Loucy (cell line): ENCODE measurements at regions not wholly inside any gene's neighbourhood (a gene's known extent, or its start where the extent isn't known, plus 50 kb on each side); places are given as distances from the start of the nearest gene placed in this dataset.

Experiments
- H2AFZ ChIP-seq: fragments of 200-600 bp; sonication (generic); 2 replicates; pipeline ENCODE4 v1.6.0; 2016; ENCODE audit warnings: antibody characterized with exemption, mild to moderate bottlenecking, low read length, moderate library complexity
- H3F3A ChIP-seq: fragments of 200-600 bp; 2 replicates; pipeline ENCODE4 v1.6.0; 2016; ENCODE audit warnings: antibody characterized with exemption, low read depth, mild to moderate bottlenecking
- H3K27me3 ChIP-seq: fragments of 200-600 bp; sonication (generic); 2 replicates; pipeline ENCODE4 v1.6.1; 2014; ENCODE audit warnings: low read length, mild to moderate bottlenecking; ENCODE audit not compliant: insufficient read depth, poor library complexity, severe bottlenecking
- H3K36me3 ChIP-seq: fragments of 200-600 bp; sonication (generic); 2 replicates; pipeline ENCODE4 v1.6.1; 2016; ENCODE audit warnings: low read length; ENCODE audit not compliant: insufficient read depth
- H3K4me1 ChIP-seq: fragments of 200-600 bp; sonication (generic); 2 replicates; pipeline ENCODE4 v1.5.1; 2014; ENCODE audit warnings: low read length, mild to moderate bottlenecking; ENCODE audit not compliant: insufficient read depth, poor library complexity, severe bottlenecking
- H3K4me2 ChIP-seq: fragments of 200-600 bp; sonication (generic); 2 replicates; pipeline ENCODE4 v1.6.0; 2014; ENCODE audit warnings: antibody characterized with exemption, low read length, low read depth, mild to moderate bottlenecking; ENCODE audit not compliant: poor library complexity, severe bottlenecking
- H3K4me3 ChIP-seq: fragments of 200-600 bp; sonication (generic); 2 replicates; pipeline ENCODE4 v1.5.1; 2014; ENCODE audit warnings: low read length, mild to moderate bottlenecking, mixed read lengths; ENCODE audit not compliant: poor library complexity, severe bottlenecking
- H3K79me2 ChIP-seq: fragments of 200-600 bp; sonication (generic); 2 replicates; pipeline ENCODE4 v1.6.1; 2014; ENCODE audit warnings: low read length; ENCODE audit not compliant: insufficient read depth
- H3K9ac ChIP-seq: fragments of 200-600 bp; sonication (generic); 2 replicates; pipeline ENCODE4 v1.6.0; 2014; ENCODE audit warnings: mild to moderate bottlenecking, low read depth, low read length, moderate library complexity; ENCODE audit not compliant: poor library complexity, severe bottlenecking
- H3K9me2 ChIP-seq: fragments of 200-600 bp; sonication (generic); replicated peaks from 2 replicates; pipeline ENCODE4 v1.6.1; 2016; ENCODE audit warnings: low read depth, low read length, mixed read lengths
- H3K9me3 ChIP-seq: fragments of 200-600 bp; sonication (generic); 2 replicates; pipeline ENCODE4 v1.6.1; 2014; ENCODE audit warnings: mild to moderate bottlenecking, antibody characterized with exemption, low read length, low read depth; ENCODE audit not compliant: insufficient read depth
- H4K20me1 ChIP-seq: fragments of 200-600 bp; sonication (generic); 2 replicates; pipeline ENCODE4 v1.6.0; 2014; ENCODE audit warnings: antibody characterized with exemption, low read length, mild to moderate bottlenecking; ENCODE audit not compliant: insufficient read depth, poor library complexity, severe bottlenecking
- CTCF ChIP-seq: fragments of 200-600 bp; sonication (generic); conservative IDR thresholded peaks from 2 replicates; pipeline ENCODE4 v1.5.1; 2014; ENCODE audit warnings: mild to moderate bottlenecking, antibody characterized with exemption, low read length
- EZH2phosphoT487 ChIP-seq: fragments of 200-600 bp; IDR thresholded peaks from 2 replicates; pipeline ENCODE4 v1.6.1; 2018; ENCODE audit warnings: antibody characterized with exemption, mild to moderate bottlenecking, moderate library complexity, borderline replicate concordance

GRCh38 chr6:74863968-74864367 lies 341.9 kb downstream of the COL12A1 start:
- Histone ChIP-seq H3K36me3 (no peaks in the 10 kb centered on the region), H3F3A (no peaks in the 10 kb centered on the region), H3K9me2 (no peaks in the 10 kb centered on the region), H3K9me3 (no peaks in the 10 kb centered on the region), H2AFZ (no peak overlapping the region), H3K4me3 (no peak overlapping the region), H4K20me1 (no peaks in the 10 kb centered on the region), H3K9ac (no peak overlapping the region), H3K4me1 (no peaks in the 10 kb centered on the region), H3K79me2 (no peaks in the 10 kb centered on the region), H3K4me2 (no peak overlapping the region), H3K27me3 (no peaks in the 10 kb centered on the region)
- no peak for TF ChIP-seq EZH2phosphoT487
- no peak for TF ChIP-seq CTCF

- TF ChIP-seq CTCF, result no peak
- TF ChIP-seq EZH2phosphoT487, result no peak
- Histone ChIP-seq H3K4me1 (no peaks in the 10 kb centered on the region), H3F3A (no peaks in the 10 kb centered on the region), H3K79me2 (no peaks in the 10 kb centered on the region), H3K4me2 (no peak overlapping the region), H3K36me3 (no peaks in the 10 kb centered on the region), H3K9me3 (no peaks in the 10 kb centered on the region), H4K20me1 (no peaks in the 10 kb centered on the region), H3K27me3 (no peaks in the 10 kb centered on the region), H2AFZ (no peak overlapping the region), H3K9me2 (no peaks in the 10 kb centered on the region), H3K4me3 (no peak overlapping the region), H3K9ac (no peak overlapping the region)
These were observed 345.4 kb downstream of the COL12A1 start for GRCh38 chr6:74860456-74860855.

GRCh38 chr6:74857157-74857556 lies 348.7 kb downstream of the COL12A1 start:
- Histone ChIP-seq H3F3A (no peaks in the 10 kb centered on the region), H3K4me2 (no peak overlapping the region), H3K79me2 (no peaks in the 10 kb centered on the region), H3K4me1 (no peaks in the 10 kb centered on the region), H2AFZ (no peak overlapping the region), H3K9me3 (no peaks in the 10 kb centered on the region), H3K4me3 (no peak overlapping the region), H3K27me3 (no peaks in the 10 kb centered on the region), H4K20me1 (no peaks in the 10 kb centered on the region), H3K9me2 (no peaks in the 10 kb centered on the region), H3K36me3 (no peaks in the 10 kb centered on the region), H3K9ac (no peak overlapping the region)
- no peak for TF ChIP-seq EZH2phosphoT487
- TF ChIP-seq CTCF, result no peak
